Epithelial cell of proximal tubule (primary cell): ENCODE measurements at regions not wholly inside any gene's neighbourhood (a gene's known extent, or its start where the extent isn't known, plus 50 kb on each side); places are given as distances from the start of the nearest gene placed in this dataset.

ENCODE experiments used
- DNase-seq: peaks from one replicate; pipeline ENCODE4 v3.0.0-alpha.2; 2011; ENCODE audit warnings: low read depth
- H3K4me3 ChIP-seq: 2 replicates; pipeline ENCODE4 v1.5.1; 2011; ENCODE audit warnings: low read depth, mild to moderate bottlenecking, low read length
- TF ChIP-seq, protein P1 (sequence below): conservative IDR thresholded peaks from 2 replicates; pipeline ENCODE4 v1.5.1; 2012; ENCODE audit warnings: low read depth, mild to moderate bottlenecking, low read length

- H3K4me3 ChIP-seq: no peak overlapping the region
- TF ChIP-seq, protein P1, sequence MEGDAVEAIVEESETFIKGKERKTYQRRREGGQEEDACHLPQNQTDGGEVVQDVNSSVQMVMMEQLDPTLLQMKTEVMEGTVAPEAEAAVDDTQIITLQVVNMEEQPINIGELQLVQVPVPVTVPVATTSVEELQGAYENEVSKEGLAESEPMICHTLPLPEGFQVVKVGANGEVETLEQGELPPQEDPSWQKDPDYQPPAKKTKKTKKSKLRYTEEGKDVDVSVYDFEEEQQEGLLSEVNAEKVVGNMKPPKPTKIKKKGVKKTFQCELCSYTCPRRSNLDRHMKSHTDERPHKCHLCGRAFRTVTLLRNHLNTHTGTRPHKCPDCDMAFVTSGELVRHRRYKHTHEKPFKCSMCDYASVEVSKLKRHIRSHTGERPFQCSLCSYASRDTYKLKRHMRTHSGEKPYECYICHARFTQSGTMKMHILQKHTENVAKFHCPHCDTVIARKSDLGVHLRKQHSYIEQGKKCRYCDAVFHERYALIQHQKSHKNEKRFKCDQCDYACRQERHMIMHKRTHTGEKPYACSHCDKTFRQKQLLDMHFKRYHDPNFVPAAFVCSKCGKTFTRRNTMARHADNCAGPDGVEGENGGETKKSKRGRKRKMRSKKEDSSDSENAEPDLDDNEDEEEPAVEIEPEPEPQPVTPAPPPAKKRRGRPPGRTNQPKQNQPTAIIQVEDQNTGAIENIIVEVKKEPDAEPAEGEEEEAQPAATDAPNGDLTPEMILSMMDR: no peak
- no peak for DNase-seq
Measured at GRCh38 chr4:27242217-27242616, 381.6 kb downstream of the STIM2 start.

DNA sequence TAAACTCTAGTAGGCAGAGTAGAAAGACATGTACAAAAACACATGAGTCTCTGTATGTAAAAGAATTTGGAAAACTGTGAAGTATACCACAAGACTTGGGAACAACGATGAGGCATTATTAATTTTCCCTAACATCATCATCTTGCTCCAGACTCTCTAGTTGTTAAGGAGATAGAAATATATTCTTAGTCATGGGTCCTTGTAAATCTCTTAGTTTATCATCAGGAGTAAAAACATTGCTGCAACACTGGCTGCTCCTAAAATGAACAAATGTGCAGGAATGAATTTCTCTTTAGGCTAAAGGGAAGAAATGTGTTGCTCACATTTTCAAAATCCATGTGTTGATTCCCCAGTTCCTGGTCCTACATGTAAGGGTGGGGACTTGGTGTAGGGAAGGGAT is 384.6 kb downstream of the STIM2 start:
- no peak for DNase-seq
- no peak overlapping the region for H3K4me3 ChIP-seq
- TF ChIP-seq, protein P1: no peak

DNA sequence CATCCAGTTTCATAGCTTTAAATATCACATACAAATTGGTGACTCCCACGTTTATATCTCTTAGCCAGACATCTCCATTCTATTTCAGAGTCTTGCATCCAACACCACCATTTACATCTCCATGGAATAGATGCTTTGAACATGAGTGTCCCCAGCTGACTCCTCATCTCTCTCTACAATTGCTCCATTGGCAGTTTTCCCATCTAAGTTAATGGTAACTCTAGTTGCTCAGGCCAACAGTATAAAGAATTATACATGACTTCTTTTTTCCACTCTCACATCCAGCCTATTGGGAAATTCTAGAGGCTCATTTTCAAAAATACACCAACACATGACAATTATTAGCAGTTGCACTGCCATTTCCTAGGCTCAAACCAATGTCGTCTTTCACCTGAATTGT is 388.2 kb downstream of the STIM2 start:
- no peak overlapping the region for H3K4me3 ChIP-seq
- TF ChIP-seq, protein P1: no peak
- DNase-seq: no peak

DNA sequence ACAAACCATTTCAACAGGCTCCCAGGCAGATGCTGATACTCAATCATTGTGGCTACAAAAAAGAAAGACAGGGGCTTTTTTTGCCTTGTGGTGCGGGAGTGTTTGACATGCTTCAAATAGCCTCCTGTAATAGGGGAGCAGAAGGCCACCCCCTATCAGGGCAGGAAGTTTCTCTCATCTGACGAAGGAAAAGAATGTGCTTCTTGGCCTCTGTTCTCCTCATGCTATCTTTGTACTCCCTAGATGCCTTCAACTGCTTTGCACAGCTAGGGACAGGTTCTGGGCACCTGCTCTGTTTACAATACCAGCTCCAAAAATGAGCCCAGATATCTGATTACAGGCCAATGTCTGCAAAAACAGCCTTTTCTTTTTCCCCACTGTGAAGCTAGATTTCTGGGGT is 391.1 kb downstream of the STIM2 start:
- no peak for DNase-seq
- TF ChIP-seq, protein P1: no peak

DNA sequence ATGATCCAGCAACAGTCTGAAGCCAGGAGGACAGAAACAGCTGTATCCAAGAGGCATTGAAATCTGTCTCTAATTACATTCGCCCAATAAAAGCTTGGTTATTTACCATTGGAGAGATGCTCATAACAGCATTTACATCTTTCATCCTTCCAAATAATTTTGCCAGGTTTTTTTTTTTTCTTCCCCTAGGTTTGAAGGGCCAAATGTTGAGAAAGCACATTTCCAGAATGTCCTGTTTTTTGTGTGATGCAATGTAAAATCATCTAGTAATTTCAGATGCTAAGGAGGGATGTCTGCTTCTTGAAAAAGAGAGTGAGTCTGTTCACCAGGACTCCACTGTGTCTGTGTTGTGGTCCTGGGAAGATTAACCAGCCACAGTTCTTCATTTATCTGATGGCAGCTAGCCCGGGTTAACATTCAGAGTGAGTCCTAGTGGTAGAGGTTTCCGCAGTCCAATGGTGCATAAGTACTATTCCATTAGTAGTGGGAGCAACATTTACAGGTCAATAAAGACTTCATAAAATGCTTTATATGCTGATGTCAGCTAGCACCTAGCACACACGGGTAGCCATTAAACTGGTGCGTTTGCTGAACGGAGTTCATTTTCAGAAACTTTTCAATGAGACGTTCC is 406.8 kb downstream of the STIM2 start:
- TF ChIP-seq, protein P1: no peak
- DNase-seq: no peak
- H3K4me3 ChIP-seq: no peak overlapping the region

More for the DNA sequence above, 391.1 kb downstream of the STIM2 start:
- no peak overlapping the region for H3K4me3 ChIP-seq

- DNase-seq: no peak
- TF ChIP-seq, protein P1: no peak
- no peak overlapping the region for H3K4me3 ChIP-seq
Measured at GRCh38 chr4:27267970-27268355, 407.3 kb downstream of the STIM2 start.

- H3K4me3 ChIP-seq: no peak overlapping the region
- TF ChIP-seq, protein P1: no peak
- no peak for DNase-seq
Measured at GRCh38 chr4:27270435-27270834, 409.8 kb downstream of the STIM2 start.
